CD4-positive, CD25-positive, alpha-beta regulatory T cell (primary cell): ENCODE measurements at regions not wholly inside any gene's neighbourhood (a gene's known extent, or its start where the extent isn't known, plus 50 kb on each side); places are given as distances from the start of the nearest gene placed in this dataset.

Experiments
- ATAC-seq, 2 donors: fragments of 150-1000 bp; cut with Tn5 transposase; one replicate each; pipeline ENCODE4 v1.10.0; 2021; ENCODE audit warnings: low read depth in 2 of 2, moderate number of reproducible peaks in 2 of 2, moderate library complexity in 1 of 2
- DNase-seq, 3 donors: peaks; one replicate each; pipeline versions ENCODE4 v3.0.0 to v3.0.0-alpha.2; 2012 to 2022; ENCODE audit warnings: mixed read lengths in 1 of 3
- H3K27ac ChIP-seq: one replicate; pipeline ENCODE4 v1.7.0; 2013; ENCODE audit warnings: mild to moderate bottlenecking, low read length; ENCODE audit not compliant: insufficient read depth, poor library complexity, severe bottlenecking
- H3K27me3 ChIP-seq: one replicate; pipeline ENCODE4 v1.7.0; 2013; ENCODE audit warnings: low read length; ENCODE audit not compliant: control insufficient read depth, insufficient read depth
- H3K36me3 ChIP-seq: one replicate; pipeline ENCODE4 v1.7.0; 2013; ENCODE audit warnings: mild to moderate bottlenecking, low read length, moderate library complexity; ENCODE audit not compliant: control insufficient read depth, insufficient read depth
- H3K4me1 ChIP-seq: 2 replicates; pipeline ENCODE4 v1.7.0; 2013; ENCODE audit warnings: mild to moderate bottlenecking, low read length; ENCODE audit not compliant: insufficient read depth, control insufficient read depth, poor library complexity, severe bottlenecking
- H3K4me3 ChIP-seq: one replicate; pipeline ENCODE4 v1.7.0; 2013; ENCODE audit warnings: low read depth, mild to moderate bottlenecking, low read length, moderate library complexity
- H3K9me3 ChIP-seq, 2 experiments: 1 replicate in 1 of 2; 2 replicates in 1 of 2; pipeline ENCODE4 v1.7.0; 2013; ENCODE audit warnings: low read length in 2 of 2, mild to moderate bottlenecking in 1 of 2, moderate library complexity in 1 of 2; ENCODE audit not compliant: control insufficient read depth in 2 of 2
- H3K27ac Mint-ChIP-seq, 3 donors: one replicate each; pipeline ENCODE4 v1.8.0; 2020 to 2022; ENCODE audit warnings: mild to moderate bottlenecking in 3 of 3, mixed read lengths in 3 of 3, moderate library complexity in 2 of 3
- H3K27me3 Mint-ChIP-seq: one replicate; pipeline ENCODE4 v1.8.0; 2022; ENCODE audit warnings: mild to moderate bottlenecking, mixed read lengths
- H3K36me3 Mint-ChIP-seq: one replicate; pipeline ENCODE4 v1.8.0; 2020; ENCODE audit warnings: mixed read lengths
- H3K4me1 Mint-ChIP-seq, 4 donors: one replicate each; pipeline ENCODE4 v1.8.0; 2020 to 2022; ENCODE audit warnings: mixed read lengths in 4 of 4, mild to moderate bottlenecking in 1 of 4
- H3K4me3 Mint-ChIP-seq, 4 donors: one replicate each; pipeline ENCODE4 v1.8.0; 2020 to 2022; ENCODE audit warnings: mild to moderate bottlenecking in 4 of 4, mixed read lengths in 4 of 4, moderate library complexity in 3 of 4
- H3K9me3 Mint-ChIP-seq, 7 donors: one replicate each; pipeline ENCODE4 v1.8.0; 2020 to 2022; ENCODE audit warnings: mixed read lengths in 7 of 7, mild to moderate bottlenecking in 3 of 7, moderate library complexity in 2 of 7

- Mint-ChIP-seq H3K4me3 (no peak overlapping the region), H3K9me3 (peaks cover 0 to 15% (median 5%) of the 10 kb centered on the region in 7 donors), H3K27me3 (no peaks in the 10 kb centered on the region), H3K27ac (no peak overlapping the region), H3K4me1 (no peaks in the 10 kb centered on the region), H3K36me3 (no peaks in the 10 kb centered on the region)
- DNase-seq (no peak), ATAC-seq (no peak)
- Histone ChIP-seq H3K36me3 (no peaks in the 10 kb centered on the region), H3K27me3 (no peaks in the 10 kb centered on the region), H3K27ac (no peak overlapping the region), H3K9me3 (peaks cover 0 to 11% of the 10 kb centered on the region in 2 experiments), H3K4me3 (no peak overlapping the region), H3K4me1 (no peaks in the 10 kb centered on the region)
These were observed 351.0 kb upstream of the PCDH20 start for GRCh38 chr13:61766667-61767058.

GRCh38 chr13:61765940-61766666, 350.5 kb upstream of the PCDH20 start:
- H3K4me3 Mint-ChIP-seq, result no peak overlapping the region
- ATAC-seq, result no peak
- Histone ChIP-seq H3K4me3 (no peak overlapping the region), H3K36me3 (no peaks in the 10 kb centered on the region), H3K4me1 (no peaks in the 10 kb centered on the region), H3K9me3 (peaks cover 0 to 11% of the 10 kb centered on the region in 2 experiments), H3K27me3 (no peaks in the 10 kb centered on the region), H3K27ac (no peak overlapping the region)
- no peaks in the 10 kb centered on the region for H3K27me3 Mint-ChIP-seq
- no peaks in the 10 kb centered on the region for H3K4me1 Mint-ChIP-seq
- H3K9me3 Mint-ChIP-seq, result peaks cover 0 to 13% (median 5%) of the 10 kb centered on the region in 7 donors
- H3K27ac Mint-ChIP-seq, result no peak overlapping the region
- no peak for DNase-seq
- H3K36me3 Mint-ChIP-seq, result no peaks in the 10 kb centered on the region

GRCh38 chr13:61765181-61765742, 349.6 kb upstream of the PCDH20 start:
- Histone ChIP-seq H3K4me3 (no peak overlapping the region), H3K9me3 (peaks cover 0 to 11% of the 10 kb centered on the region in 2 experiments), H3K36me3 (no peaks in the 10 kb centered on the region), H3K4me1 (no peaks in the 10 kb centered on the region), H3K27ac (no peak overlapping the region), H3K27me3 (no peaks in the 10 kb centered on the region)
- Mint-ChIP-seq H3K27me3 (no peaks in the 10 kb centered on the region), H3K4me1 (no peaks in the 10 kb centered on the region), H3K27ac (no peak overlapping the region), H3K4me3 (no peak overlapping the region), H3K36me3 (no peaks in the 10 kb centered on the region), H3K9me3 (peaks cover 0 to 11% (median 4%) of the 10 kb centered on the region in 7 donors)
- ATAC-seq, result no peak
- DNase-seq, result no peak

DNA sequence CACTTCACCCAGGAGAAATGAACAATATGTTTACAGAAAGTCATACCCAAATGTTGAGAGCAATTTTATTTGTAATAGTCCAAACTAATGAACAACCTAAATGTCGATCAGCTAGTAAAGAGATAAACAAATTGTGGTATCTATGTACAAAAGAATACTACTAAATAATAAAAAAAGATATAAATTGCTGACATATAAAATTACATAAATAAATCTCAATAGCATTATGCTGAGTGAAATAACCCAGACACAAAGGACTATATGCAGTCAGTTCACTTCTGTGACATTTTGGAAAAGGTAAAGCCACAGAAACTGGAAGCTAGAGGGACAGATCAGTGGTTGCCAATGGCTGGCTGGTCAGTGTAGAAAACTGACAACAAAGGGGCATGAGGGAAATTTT, 346.0 kb upstream of the PCDH20 start:
- Histone ChIP-seq H3K27ac (no peak overlapping the region), H3K27me3 (no peaks in the 10 kb centered on the region), H3K36me3 (no peaks in the 10 kb centered on the region), H3K4me3 (no peak overlapping the region), H3K4me1 (no peaks in the 10 kb centered on the region), H3K9me3 (peaks cover 3 to 14% of the 10 kb centered on the region in 2 experiments)
- H3K4me1 Mint-ChIP-seq, result no peaks in the 10 kb centered on the region
- no peaks in the 10 kb centered on the region for H3K27me3 Mint-ChIP-seq
- ATAC-seq, result no peak
- no peaks in the 10 kb centered on the region for H3K36me3 Mint-ChIP-seq
- H3K9me3 Mint-ChIP-seq, result peaks cover 0 to 21% (median 7%) of the 10 kb centered on the region in 7 donors
- no peak overlapping the region for H3K27ac Mint-ChIP-seq
- DNase-seq, result no peak
- no peak overlapping the region for H3K4me3 Mint-ChIP-seq

DNA sequence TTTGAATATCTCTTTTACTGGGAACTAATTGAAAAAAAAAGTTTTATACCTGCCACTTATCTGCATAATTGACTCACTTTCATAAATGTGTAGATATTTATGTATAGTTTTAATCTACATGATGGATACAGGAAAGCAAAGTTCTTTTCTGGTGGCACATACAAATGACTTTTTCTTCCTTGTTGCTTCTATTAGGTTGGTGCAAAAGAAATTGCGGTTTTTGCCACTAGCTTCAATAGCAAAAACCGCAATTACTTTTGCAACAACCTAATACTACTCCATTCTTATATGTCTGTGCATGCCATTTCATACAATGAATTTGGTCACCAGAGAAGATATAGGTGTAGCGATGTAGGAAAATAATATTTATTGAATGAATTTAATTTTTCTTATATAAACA, 344.5 kb upstream of the PCDH20 start:
- DNase-seq, result no peak

DNA sequence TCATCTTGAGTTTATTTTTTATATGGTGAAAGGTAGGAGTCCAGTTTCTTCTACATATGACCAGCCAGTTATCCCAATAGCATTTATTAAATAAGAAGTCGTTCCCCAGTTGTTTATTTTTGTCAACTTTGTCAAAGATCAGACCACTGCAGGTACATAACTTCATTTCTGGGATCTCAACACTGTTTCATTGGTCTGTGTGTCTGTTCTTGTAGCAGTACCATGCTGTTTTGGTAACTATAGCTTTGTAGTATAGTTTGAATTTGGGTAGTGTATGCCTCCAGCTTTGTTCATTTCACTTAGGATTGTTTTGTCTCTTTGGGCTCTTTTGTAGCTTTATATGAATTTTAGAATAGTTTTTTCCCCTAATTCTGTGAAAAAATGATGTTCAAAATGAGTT, 340.4 kb upstream of the PCDH20 start:
- Mint-ChIP-seq H3K9me3 (peaks cover 0 to 22% (median 10%) of the 10 kb centered on the region in 7 donors), H3K4me1 (no peaks in the 10 kb centered on the region), H3K4me3 (no peak overlapping the region), H3K27me3 (no peaks in the 10 kb centered on the region), H3K27ac (no peak overlapping the region), H3K36me3 (no peaks in the 10 kb centered on the region)
- Histone ChIP-seq H3K4me1 (no peaks in the 10 kb centered on the region), H3K27me3 (no peaks in the 10 kb centered on the region), H3K36me3 (no peaks in the 10 kb centered on the region), H3K4me3 (no peak overlapping the region), H3K27ac (no peak overlapping the region), H3K9me3 (peaks cover 3 to 7% of the 10 kb centered on the region in 2 experiments)
- ATAC-seq (no peak), DNase-seq (no peak)

More for the DNA sequence above, 344.5 kb upstream of the PCDH20 start:
- H3K36me3 ChIP-seq, result no peaks in the 10 kb centered on the region
- no peak overlapping the region for H3K27ac ChIP-seq
- no peaks in the 10 kb centered on the region for H3K36me3 Mint-ChIP-seq
- H3K9me3 ChIP-seq, result peaks cover 3% of the 10 kb centered on the region in 2 experiments
- H3K27me3 ChIP-seq, result no peaks in the 10 kb centered on the region
- no peaks in the 10 kb centered on the region for H3K4me1 ChIP-seq
- no peaks in the 10 kb centered on the region for H3K4me1 Mint-ChIP-seq
- H3K27me3 Mint-ChIP-seq, result no peaks in the 10 kb centered on the region
- no peak overlapping the region for H3K4me3 ChIP-seq
- peaks cover 0 to 25% (median 13%) of the 10 kb centered on the region in 7 donors for H3K9me3 Mint-ChIP-seq
- no peak overlapping the region for H3K27ac Mint-ChIP-seq
- ATAC-seq, result no peak
- H3K4me3 Mint-ChIP-seq, result no peak overlapping the region

DNA sequence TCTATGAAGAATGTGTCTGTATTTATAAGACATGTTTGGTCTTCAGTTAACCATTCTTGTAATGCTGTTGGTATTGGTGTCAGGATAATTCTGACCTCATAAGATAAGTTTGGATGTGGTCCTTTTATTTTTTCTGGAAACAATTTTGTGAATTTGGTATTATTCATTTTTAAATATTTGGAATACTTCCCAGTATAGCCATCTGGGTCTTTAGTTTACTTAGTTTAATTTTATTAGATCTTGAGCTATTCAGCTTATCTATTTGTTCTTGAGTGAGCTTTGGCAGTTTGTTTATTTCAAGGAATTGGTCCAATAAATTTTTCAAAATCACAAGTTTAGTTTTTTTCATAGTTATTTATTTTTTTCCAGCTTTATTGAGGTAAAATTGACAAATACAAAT, 335.4 kb upstream of the PCDH20 start:
- H3K27me3 ChIP-seq, result no peaks in the 10 kb centered on the region
- no peak overlapping the region for H3K4me3 Mint-ChIP-seq
- H3K4me1 ChIP-seq, result no peaks in the 10 kb centered on the region
- no peak overlapping the region for H3K4me3 ChIP-seq
- H3K4me1 Mint-ChIP-seq, result no peaks in the 10 kb centered on the region
- H3K9me3 Mint-ChIP-seq, result peaks cover 0 to 14% (median 7%) of the 10 kb centered on the region in 7 donors
- H3K36me3 ChIP-seq, result no peaks in the 10 kb centered on the region
- no peak for ATAC-seq
- no peak overlapping the region for H3K27ac ChIP-seq
- peaks cover 0 to 4% of the 10 kb centered on the region in 2 experiments for H3K9me3 ChIP-seq
- H3K36me3 Mint-ChIP-seq, result no peaks in the 10 kb centered on the region
- no peak for DNase-seq
- H3K27ac Mint-ChIP-seq, result no peak overlapping the region
- no peaks in the 10 kb centered on the region for H3K27me3 Mint-ChIP-seq

DNA sequence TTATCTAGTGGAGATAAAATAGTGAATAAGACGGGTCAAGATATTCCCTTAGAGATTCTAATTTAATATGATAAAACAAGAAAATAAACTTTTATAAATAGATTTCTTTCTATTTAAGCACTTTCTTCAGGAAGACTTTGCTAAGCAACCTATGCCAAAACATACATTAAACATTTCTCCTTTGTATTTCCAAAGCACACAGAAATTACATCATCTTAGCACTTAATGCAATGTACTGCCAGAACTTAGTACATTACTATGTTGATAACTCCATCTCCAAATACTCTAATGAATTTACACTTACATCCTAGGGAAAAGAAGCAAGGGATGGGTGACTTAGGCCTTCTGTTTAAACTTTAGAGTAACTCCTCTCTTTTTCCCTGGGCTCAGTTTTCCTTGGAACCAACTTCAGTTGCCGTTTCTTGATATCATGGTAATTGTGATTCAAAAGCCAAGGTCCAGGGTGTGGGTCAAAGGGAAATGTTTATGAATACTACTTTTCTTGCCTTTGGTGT, 322.6 kb upstream of the PCDH20 start:
- Mint-ChIP-seq H3K9me3 (peaks cover 0 to 23% (median 5%) of the 10 kb centered on the region in 7 donors), H3K27me3 (no peaks in the 10 kb centered on the region), H3K27ac (no peak overlapping the region), H3K4me1 (no peaks in the 10 kb centered on the region), H3K36me3 (no peaks in the 10 kb centered on the region), H3K4me3 (no peak overlapping the region)
- Histone ChIP-seq H3K4me3 (no peak overlapping the region), H3K9me3 (no peaks in the 10 kb centered on the region), H3K27ac (no peak overlapping the region), H3K4me1 (no peaks in the 10 kb centered on the region), H3K27me3 (no peaks in the 10 kb centered on the region), H3K36me3 (no peaks in the 10 kb centered on the region)
- no peak for DNase-seq
- ATAC-seq, result no peak
